Fibroblast of lung (primary cell): ENCODE measurements at regions not wholly inside any gene's neighbourhood (a gene's known extent, or its start where the extent isn't known, plus 50 kb on each side); places are given as distances from the start of the nearest gene placed in this dataset.

Experiments used
- EZH2 ChIP-seq: IDR thresholded peaks from 2 replicates; pipeline ENCODE4 v1.5.1; 2012; ENCODE audit warnings: low read length, control low read depth, mild to moderate bottlenecking; ENCODE audit errors: missing control alignments
- TF ChIP-seq, protein P1 (sequence below), 2 donors: IDR thresholded peaks in 1 of 2; conservative IDR thresholded peaks in 1 of 2; 1 replicate in 1 of 2; 2 replicates in 1 of 2; pipeline ENCODE4 v1.5.1; 2011 to 2012; ENCODE audit warnings: low read length in 2 of 2, control low read depth in 1 of 2, inconsistent platforms in 1 of 2, low read depth in 1 of 2, mild to moderate bottlenecking in 1 of 2

DNA sequence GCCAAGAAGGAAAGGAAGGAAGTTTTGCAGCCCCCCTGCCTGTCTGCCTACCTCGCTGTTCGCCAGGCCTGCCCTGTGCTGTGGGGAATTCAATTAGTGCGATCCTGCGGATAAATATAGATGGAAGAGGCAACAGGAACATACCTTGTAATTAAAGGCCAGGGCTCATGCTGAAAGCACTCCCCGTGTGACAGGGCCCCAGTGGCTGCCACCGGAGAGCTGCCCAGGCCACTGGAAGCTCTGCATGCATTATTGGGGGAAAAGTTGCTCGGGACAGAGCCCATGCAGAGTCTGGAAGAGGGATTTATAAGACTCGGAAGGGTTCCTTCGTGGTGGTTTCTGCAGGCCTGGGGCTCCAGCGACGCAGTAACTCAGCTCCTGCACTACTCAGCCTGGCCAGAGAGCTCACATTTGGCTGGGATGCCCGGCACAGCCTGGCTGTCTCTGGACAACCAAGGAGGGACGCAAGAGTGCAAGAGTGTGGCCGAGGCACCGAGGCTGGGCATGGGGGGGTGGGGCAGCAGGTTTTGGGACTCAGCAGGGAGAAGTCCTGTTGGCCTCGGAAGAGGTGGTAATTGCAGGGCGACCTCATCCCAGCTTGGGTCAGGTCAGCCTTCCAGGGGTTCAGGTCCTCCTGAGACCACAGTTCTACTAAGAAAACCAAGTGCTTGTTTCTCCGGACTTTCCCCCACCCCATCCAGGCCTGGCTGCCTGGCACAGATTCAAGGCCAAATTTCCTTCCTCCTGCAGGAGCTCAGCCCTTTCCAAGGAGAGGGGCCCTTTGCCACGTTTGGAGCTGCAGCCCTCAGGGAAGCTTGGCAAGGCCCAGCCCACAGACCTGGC is 68.1 kb upstream of the GGTA1 start:
- TF ChIP-seq, protein P1, sequence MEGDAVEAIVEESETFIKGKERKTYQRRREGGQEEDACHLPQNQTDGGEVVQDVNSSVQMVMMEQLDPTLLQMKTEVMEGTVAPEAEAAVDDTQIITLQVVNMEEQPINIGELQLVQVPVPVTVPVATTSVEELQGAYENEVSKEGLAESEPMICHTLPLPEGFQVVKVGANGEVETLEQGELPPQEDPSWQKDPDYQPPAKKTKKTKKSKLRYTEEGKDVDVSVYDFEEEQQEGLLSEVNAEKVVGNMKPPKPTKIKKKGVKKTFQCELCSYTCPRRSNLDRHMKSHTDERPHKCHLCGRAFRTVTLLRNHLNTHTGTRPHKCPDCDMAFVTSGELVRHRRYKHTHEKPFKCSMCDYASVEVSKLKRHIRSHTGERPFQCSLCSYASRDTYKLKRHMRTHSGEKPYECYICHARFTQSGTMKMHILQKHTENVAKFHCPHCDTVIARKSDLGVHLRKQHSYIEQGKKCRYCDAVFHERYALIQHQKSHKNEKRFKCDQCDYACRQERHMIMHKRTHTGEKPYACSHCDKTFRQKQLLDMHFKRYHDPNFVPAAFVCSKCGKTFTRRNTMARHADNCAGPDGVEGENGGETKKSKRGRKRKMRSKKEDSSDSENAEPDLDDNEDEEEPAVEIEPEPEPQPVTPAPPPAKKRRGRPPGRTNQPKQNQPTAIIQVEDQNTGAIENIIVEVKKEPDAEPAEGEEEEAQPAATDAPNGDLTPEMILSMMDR (conservative IDR thresholded peaks at IDR 0.05 in 1 of 2, IDR thresholded peaks at IDR 0.05 in 1 of 2; ENCODE audit: low read depth in 1 of 2, low read length in 2 of 2) = peak in 1 of 2 donors; percentile 1
- TF ChIP-seq EZH2 = no peak
